Femur (tissue), 1 donor: ENCODE measurements at regions not wholly inside any gene's neighbourhood (a gene's known extent, or its start where the extent isn't known, plus 50 kb on each side); places are given as distances from the start of the nearest gene placed in this dataset.
"Not testable (repeated sequence)": the region's sequence is repeated elsewhere in the genome, so short reads cannot be mapped to it uniquely, and the experiment has no call there.

ENCODE experiments used
- DNase-seq: peaks from one replicate; pipeline ENCODE4 v3.0.0-alpha.2; 2017

DNA sequence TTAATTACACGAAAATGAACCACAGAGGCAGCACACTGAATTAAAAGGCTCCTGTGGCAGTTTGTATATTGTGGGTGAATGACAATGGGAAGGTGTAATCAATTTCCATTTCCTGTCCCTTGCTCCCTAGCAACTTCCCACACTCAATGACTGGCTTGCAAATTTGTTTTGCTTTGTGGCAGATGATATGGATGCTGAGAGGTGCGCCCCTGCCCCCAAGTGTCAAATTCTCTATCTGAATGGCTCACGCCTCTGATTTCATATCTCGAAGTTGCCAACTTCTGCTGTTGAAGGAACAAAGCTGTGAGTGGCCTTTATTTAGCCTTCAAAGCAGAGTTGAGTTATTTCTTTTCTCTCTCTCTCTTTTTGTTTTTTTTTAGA, 86.0 kb downstream of the FOXD2 start:
- DNase-seq: no peak

GRCh38 chr1:47524272-47524671, 86.4 kb downstream of the FOXD2 start:
- DNase-seq: no peak

- DNase-seq: no peak
These were observed 89.9 kb downstream of the FOXD2 start for GRCh38 chr1:47527653-47528272.

- no peak for DNase-seq
These were observed 91.8 kb downstream of the FOXD2 start for GRCh38 chr1:47529520-47530098.

- DNase-seq: peak; percentile 87
These were observed 95.3 kb downstream of the FOXD2 start for GRCh38 chr1:47532921-47533792.

DNA sequence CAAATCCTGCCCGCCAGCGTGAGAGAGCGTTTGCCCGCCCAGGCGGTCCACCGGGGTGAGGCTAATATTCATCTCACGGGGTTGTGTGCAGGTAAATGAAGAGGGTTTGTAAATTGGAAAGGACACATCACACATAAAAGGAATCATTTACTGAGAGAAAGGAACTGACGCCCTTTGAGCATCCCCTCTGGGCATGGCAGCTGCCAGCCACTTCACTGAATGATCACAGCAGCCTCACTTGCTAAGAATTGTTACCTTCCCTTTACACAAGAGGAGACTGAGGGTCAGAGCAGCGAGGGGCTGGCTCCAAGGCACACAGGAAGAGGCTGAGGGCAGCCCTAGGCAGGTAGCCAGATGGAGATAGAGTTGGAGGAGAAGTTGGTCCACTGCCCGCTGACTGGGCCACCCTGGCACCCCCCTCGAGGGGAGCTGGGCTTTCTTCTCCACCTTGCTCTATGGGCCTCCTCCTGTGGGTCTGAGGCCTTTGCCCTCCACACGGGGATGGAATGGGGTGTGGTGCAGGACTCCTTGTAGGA, 96.0 kb downstream of the FOXD2 start:
- DNase-seq: no peak

DNA sequence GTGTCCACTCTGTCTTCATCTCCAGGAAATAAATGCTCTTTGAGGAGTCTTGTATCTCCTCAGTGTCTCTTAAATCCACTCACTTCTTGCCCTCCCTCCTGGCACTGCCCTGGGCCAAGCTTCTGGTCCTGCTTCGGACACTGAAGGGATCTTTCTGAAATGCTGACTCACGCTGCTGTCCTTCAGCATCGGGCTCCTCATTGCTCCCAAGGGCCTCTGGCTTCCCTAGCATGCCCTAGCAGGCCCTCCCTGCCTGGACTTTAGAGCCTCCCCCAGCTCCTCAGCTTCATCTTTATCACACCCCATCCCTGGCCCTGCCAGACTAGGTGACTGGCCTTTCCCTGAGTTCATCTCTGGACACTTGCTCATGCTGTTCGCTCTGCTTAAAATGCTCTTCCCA, 96.6 kb downstream of the FOXD2 start:
- DNase-seq: no peak

DNA sequence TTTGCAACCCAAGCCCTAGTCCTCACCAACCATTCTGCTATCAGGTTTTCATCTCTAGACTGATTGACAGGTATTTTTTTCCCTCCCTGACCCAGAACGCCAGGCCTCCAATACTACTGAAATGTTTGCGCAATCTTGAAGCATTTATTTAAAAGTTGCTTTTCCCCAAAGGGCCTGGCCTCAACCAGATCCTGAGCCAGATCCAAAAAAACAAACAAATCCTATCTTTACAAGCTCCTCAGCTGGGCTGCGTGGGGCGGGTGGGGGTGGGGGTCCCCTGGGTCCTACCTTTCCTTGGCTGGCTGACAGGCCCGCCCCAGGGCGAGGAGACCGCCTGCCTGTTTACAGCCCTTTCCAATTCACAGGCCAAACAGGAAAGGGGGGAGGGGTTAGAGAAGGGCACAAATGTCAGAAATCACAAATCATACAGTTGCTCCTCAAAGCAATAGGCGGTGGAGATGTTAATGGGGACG, 98.8 kb downstream of the FOXD2 start:
- DNase-seq: no peak

DNA sequence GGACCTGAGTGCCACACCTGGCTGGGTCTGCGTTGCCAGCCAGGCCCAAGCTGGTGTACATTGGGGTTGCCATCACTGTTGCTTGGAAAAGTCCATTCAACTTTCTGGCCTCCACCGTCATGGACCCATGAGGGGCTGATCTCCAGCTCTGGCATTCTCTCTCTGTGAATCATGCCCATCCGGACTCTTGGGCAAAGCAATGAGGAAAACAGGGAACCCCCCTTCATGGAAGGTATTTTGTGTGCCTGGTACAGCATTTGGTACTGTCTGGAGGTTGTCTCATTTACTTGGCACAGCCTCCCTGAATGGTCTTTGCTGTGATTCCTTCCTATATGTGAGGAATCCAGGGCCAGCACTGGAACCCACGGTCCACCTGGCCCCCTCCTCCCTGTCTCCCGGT, 99.4 kb downstream of the FOXD2 start:
- no peak for DNase-seq

GRCh38 chr1:47537966-47538365, 100.1 kb downstream of the FOXD2 start:
- DNase-seq: no peak

GRCh38 chr1:47538530-47538929, 100.7 kb downstream of the FOXD2 start:
- DNase-seq: not testable (repeated sequence)

- not testable (repeated sequence) for DNase-seq
These were observed 103.9 kb downstream of the FOXD2 start for GRCh38 chr1:47541705-47542104.

- DNase-seq: not testable (repeated sequence)
These were observed 105.2 kb downstream of the FOXD2 start for GRCh38 chr1:47543089-47543488.

- no peak for DNase-seq
These were observed 108.2 kb downstream of the FOXD2 start for GRCh38 chr1:47545912-47546483.

DNA sequence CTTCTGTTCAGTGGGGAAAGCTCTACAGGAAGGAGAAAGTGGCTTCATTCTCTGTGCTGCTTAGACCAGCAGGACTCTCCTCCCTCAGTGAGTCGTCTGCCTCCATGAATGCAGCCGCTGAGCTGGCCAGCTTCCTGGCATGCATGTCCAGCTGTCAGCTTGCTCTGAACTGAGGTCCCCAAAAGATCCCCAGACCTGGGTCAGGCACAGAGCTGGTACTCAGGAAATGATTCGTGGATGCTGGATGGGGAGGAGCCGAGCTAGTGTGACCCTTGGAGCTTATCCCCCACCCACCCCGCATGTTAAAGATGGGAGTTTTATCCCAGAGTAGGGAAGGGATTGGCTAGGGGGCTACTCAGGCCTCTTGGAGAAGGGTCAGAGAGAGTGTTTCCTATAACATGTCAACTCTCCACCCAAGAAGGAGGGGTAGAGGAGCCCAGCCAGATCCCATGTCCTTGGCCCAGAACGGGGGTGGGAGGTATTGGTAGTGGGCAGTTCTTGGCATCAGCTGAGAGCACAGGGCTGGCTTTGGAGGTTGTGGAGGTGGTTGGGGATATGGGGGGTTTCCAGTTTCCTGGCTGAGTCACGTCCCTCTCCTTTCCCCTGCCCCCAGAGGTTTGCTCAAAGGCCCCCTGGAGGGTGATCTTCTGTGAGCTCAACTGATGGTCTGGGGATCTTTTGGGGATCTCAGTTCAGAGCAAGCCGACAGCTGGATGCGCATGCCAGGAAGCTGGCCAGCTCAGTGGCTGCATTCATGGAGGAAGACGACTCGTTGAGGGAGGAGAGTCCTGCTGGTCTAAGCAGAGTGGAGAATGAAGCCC, 110.1 kb downstream of the FOXD2 start:
- no peak for DNase-seq

DNA sequence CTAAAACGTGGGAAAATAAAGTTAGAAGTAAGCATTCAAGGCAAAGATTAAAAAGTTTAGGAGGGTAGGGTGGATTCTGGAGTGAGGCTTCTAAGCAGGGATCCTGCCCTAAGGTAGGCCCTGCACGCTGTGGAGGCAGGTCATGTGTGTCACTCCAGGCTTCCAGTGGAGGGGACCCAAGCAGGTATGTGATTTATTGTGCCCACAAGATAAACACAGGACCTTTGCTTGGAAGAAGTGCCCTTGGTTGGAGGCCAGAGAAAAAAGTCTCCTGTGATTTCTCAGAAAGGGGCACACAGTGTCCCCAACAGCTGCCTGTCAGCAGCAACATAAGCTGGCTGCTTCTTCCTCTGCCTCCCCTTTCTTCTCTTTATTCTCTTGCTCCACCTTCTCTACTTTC, 110.8 kb downstream of the FOXD2 start:
- no peak for DNase-seq

DNA sequence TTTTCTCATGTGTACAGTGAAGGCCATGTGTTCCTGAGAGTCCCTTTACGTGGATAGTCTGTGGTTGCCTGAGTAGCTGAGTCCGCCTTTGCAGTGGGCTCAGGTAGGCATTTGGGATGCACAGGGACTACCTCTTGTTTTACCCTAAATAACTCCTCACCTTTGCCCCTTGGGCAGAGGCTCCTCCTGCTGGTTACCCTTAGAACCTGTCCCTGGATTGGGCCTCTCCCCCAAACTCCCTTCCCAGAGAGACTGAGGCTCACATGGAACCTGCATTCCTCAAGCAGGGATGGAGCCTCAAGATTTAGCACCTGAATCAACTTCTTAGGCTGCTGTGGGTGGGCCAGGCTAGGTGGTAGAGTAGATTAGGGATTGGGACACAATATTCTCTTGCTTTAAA, 111.7 kb downstream of the FOXD2 start:
- DNase-seq: no peak

GRCh38 chr1:47550929-47551328, 113.1 kb downstream of the FOXD2 start:
- no peak for DNase-seq

- DNase-seq: no peak
These were observed 114.2 kb downstream of the FOXD2 start for GRCh38 chr1:47551971-47552528.

DNA sequence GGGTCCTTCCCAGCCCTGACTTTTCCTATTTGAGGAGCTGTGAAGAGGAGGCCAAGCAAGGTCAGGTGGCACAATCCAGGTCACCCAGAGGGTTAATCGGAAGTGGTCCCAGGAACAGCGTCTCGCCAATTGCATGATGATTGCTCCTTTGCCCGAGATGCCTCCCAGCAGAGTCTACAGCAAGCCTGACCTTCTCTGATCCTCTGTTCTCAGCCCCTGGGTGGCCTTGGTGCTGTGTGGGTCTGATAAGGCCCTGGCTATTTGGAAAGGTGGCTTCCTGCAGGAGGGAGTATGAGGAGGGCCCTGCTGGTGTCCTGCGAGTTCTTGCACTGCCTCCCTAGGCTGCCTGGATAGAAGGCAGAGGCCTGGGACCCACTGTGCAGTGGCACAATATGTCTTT, 116.2 kb downstream of the FOXD2 start:
- DNase-seq: no peak

DNA sequence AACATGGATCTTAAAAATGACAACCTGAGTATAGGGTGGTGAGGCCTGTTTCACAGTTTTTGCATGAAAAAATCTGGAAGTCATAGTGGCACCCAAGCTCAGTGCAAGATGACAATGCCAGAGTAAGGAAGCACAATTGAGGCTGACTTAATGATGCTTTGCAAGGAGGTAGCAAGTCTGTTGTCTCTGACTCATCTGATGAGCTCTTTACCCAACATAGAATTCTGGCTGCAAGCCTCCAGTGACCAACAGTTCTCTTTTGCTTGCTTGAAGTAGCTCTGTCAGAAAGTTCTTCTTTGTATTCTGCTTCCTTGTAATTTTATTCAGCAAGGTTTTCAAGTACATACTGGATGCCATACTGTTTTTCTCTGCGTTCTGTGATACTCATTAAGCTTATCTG, 117.1 kb downstream of the FOXD2 start:
- no peak for DNase-seq

DNA sequence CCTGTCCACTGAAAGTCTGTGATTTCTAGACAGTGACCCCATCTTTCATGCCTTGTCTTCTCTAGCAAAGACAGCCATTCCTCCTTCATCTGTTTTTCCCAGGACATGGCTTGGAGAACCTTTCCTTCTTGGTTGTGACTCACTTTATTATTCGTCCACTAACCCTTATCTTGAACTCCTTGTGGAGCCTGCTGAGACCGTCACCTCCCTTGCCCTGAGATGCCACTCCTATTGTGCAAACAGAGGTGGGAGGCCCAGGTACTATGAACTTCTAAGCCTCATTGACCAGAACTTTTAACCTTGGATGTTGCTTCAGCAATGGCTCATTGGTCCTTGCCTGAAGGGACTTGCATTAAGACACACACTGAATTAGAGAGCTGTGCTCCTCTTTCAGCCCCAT, 117.5 kb downstream of the FOXD2 start:
- DNase-seq: no peak
